CD4-positive, alpha-beta T cell treated with Interleukin-17A for 1 hour (primary cell): ENCODE measurements at regions not wholly inside any gene's neighbourhood (a gene's known extent, or its start where the extent isn't known, plus 50 kb on each side); places are given as distances from the start of the nearest gene placed in this dataset.
A peak's percentile ranks its signal among the peaks of the same experiment; 100 is the strongest.
"Not testable (repeated sequence)": the region's sequence is repeated elsewhere in the genome, so short reads cannot be mapped to it uniquely, and the experiment has no call there.

Experiments
- DNase-seq: peaks from one replicate; pipeline ENCODE4 v3.0.0-alpha.2; 2020

- DNase-seq: no peak
Measured at GRCh38 chr15:59764775-59765174, 75.7 kb upstream of the BNIP2 start.

- no peak for DNase-seq
Measured at GRCh38 chr15:59762558-59762957, 73.4 kb upstream of the BNIP2 start.

- not testable (repeated sequence) for DNase-seq
Measured at GRCh38 chr15:59760256-59760655, 71.1 kb upstream of the BNIP2 start.

GRCh38 chr15:59751552-59752413, 62.7 kb upstream of the BNIP2 start:
- peak; percentile 75 for DNase-seq

DNA sequence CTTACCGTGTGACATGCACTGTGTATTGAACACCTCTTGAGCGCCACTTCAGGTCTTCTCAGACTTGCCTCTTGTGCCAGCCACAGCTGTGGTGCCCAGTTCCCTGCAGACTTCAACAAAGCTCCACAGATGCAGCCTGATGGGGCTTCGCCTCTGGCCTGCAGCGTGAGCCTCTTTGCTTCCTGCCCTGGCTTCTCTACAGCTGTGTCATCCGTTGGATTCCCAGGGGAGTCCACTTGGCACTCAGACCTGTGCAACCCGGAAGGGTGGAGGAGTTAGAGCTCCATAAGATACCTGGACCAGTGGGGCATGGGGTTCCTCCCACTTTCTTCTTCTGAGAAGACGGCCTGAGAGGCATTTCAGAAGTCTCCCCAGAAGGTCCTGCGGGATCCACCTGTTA, 57.7 kb upstream of the BNIP2 start:
- no peak for DNase-seq

DNA sequence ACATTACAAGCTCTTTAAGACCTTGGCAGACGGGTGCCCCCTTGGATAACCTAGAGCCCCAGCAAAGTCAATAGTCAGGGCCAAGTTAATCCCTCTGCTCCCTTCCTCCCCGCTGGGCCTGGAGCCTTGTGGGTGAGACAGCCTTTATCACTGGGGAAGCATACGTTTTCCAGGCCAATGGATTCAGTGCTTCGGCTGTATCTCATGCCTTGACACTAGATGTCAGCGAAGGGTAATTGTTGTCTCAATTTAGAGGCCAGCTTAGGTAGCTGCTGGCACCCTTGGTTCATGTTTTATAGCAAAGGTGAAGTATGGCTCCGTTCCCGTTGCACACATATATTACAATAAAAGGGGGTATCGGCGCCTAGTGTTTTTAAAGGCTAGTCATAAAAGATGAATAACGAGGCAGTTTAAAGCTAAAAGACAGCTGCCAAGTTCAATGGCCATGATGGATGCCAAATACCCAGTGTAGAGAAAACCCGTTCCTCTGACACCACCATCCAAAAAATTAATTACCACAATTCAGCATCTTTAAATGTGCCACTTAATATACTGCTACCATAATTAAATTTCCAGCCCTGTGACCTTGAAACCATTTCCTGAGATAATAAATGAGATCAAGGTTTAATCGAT, 52.3 kb upstream of the BNIP2 start:
- no peak for DNase-seq

DNA sequence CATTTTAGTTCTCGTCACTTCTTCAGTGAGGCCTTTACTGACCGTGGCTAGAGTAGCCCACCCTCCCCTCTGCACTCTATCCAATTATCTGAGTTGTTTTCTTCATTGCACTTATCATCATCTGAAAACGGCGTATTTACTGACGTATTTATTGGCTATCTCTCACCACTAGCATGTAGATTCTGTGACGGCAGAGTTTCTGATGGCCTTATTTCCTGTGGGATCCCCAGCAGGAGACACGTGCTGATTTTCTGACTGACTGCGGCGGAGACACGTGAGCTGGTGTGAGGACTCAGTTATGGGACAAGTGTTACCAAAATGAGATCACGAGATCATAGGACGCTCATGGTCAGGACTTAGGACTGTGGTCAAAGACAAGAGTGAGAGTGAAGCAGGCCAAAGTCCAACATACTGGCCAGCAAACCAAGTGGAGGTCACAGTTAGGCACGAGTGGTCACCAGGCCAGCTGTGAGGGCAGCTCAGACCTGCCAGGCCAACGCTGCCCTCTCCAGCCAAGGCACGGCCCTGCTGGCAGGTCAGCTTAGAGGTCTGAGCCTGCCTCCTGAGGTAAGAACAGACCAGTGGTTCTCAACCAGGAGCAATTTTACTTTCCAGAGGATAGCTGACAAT, 50.6 kb upstream of the BNIP2 start:
- no peak for DNase-seq
